ENCODE measurements at regions not wholly inside any gene's neighbourhood (a gene's known extent, or its start where the extent isn't known, plus 50 kb on each side); places are given as distances from the start of the nearest gene placed in this dataset.

GRCh38 chr3:150256782-150257181 lies 151.3 kb upstream of the TSC22D2 start:
- TF ChIP-seq SIN3A (IDR thresholded peaks at IDR 0.05; ENCODE audit: borderline replicate concordance, insufficient read depth, low read length) (no peak), REST (IDR thresholded peaks at IDR 0.05; ENCODE audit: insufficient read depth in 1 of 2, low read depth in 2 of 2, low read length in 2 of 2) (no peak), TAF1 (IDR thresholded peaks at IDR 0.05; ENCODE audit: borderline replicate concordance, insufficient read depth, low read length) (no peak), FOXP2 (optimal IDR thresholded peaks at IDR 0.05; ENCODE audit: borderline replicate concordance, extremely low read depth, extremely low read length, insufficient read depth) (no peak), POLR2AphosphoS5 (IDR thresholded peaks at IDR 0.05; ENCODE audit: low read depth, low read length) (no peak)

- no peak for TF ChIP-seq POLR2AphosphoS5 (IDR thresholded peaks at IDR 0.05; ENCODE audit: low read depth, low read length)
- TF ChIP-seq SIN3A (IDR thresholded peaks at IDR 0.05; ENCODE audit: borderline replicate concordance, insufficient read depth, low read length) = no peak
- TF ChIP-seq TAF1 (IDR thresholded peaks at IDR 0.05; ENCODE audit: borderline replicate concordance, insufficient read depth, low read length) = no peak
- no peak for TF ChIP-seq FOXP2 (optimal IDR thresholded peaks at IDR 0.05; ENCODE audit: borderline replicate concordance, extremely low read depth, extremely low read length, insufficient read depth)
- TF ChIP-seq REST (IDR thresholded peaks at IDR 0.05; ENCODE audit: insufficient read depth in 1 of 2, low read depth in 2 of 2, low read length in 2 of 2) = no peak
These were observed 151.8 kb upstream of the TSC22D2 start for GRCh38 chr3:150256318-150256717.

- TF ChIP-seq FOXP2 (optimal IDR thresholded peaks at IDR 0.05; ENCODE audit: borderline replicate concordance, extremely low read depth, extremely low read length, insufficient read depth) (no peak), POLR2AphosphoS5 (IDR thresholded peaks at IDR 0.05; ENCODE audit: low read depth, low read length) (no peak), SIN3A (IDR thresholded peaks at IDR 0.05; ENCODE audit: borderline replicate concordance, insufficient read depth, low read length) (no peak), REST (IDR thresholded peaks at IDR 0.05; ENCODE audit: insufficient read depth in 1 of 2, low read depth in 2 of 2, low read length in 2 of 2) (no peak), TAF1 (IDR thresholded peaks at IDR 0.05; ENCODE audit: borderline replicate concordance, insufficient read depth, low read length) (no peak)
These were observed 152.3 kb upstream of the TSC22D2 start for GRCh38 chr3:150255826-150256225.

GRCh38 chr3:150255413-150255812 lies 152.7 kb upstream of the TSC22D2 start:
- TF ChIP-seq REST (IDR thresholded peaks at IDR 0.05; ENCODE audit: insufficient read depth in 1 of 2, low read depth in 2 of 2, low read length in 2 of 2) (no peak), FOXP2 (optimal IDR thresholded peaks at IDR 0.05; ENCODE audit: borderline replicate concordance, extremely low read depth, extremely low read length, insufficient read depth) (no peak), SIN3A (IDR thresholded peaks at IDR 0.05; ENCODE audit: borderline replicate concordance, insufficient read depth, low read length) (no peak), POLR2AphosphoS5 (IDR thresholded peaks at IDR 0.05; ENCODE audit: low read depth, low read length) (no peak), TAF1 (IDR thresholded peaks at IDR 0.05; ENCODE audit: borderline replicate concordance, insufficient read depth, low read length) (no peak)

GRCh38 chr3:150254309-150254708 lies 153.8 kb upstream of the TSC22D2 start:
- TF ChIP-seq POLR2AphosphoS5 (IDR thresholded peaks at IDR 0.05; ENCODE audit: low read depth, low read length) = no peak
- no peak for TF ChIP-seq REST (IDR thresholded peaks at IDR 0.05; ENCODE audit: insufficient read depth in 1 of 2, low read depth in 2 of 2, low read length in 2 of 2)
- TF ChIP-seq TAF1 (IDR thresholded peaks at IDR 0.05; ENCODE audit: borderline replicate concordance, insufficient read depth, low read length) = no peak
- no peak for TF ChIP-seq FOXP2 (optimal IDR thresholded peaks at IDR 0.05; ENCODE audit: borderline replicate concordance, extremely low read depth, extremely low read length, insufficient read depth)
- no peak for TF ChIP-seq SIN3A (IDR thresholded peaks at IDR 0.05; ENCODE audit: borderline replicate concordance, insufficient read depth, low read length)

Measured in PFSK-1 (cell line).